Osteoblast (primary cell): ENCODE measurements at regions not wholly inside any gene's neighbourhood (a gene's known extent, or its start where the extent isn't known, plus 50 kb on each side); places are given as distances from the start of the nearest gene placed in this dataset.
"Not testable (repeated sequence)": the region's sequence is repeated elsewhere in the genome, so short reads cannot be mapped to it uniquely, and the experiment has no call there.

Source experiments
- DNase-seq: peaks from one replicate; pipeline ENCODE4 v3.0.0; 2011; ENCODE audit warnings: low spot score, mixed read lengths; ENCODE audit not compliant: insufficient read length; ENCODE audit errors: missing footprints
- H2AFZ ChIP-seq: 2 replicates; pipeline ENCODE4 v1.6.0; 2011; ENCODE audit warnings: mild to moderate bottlenecking, low read length
- H3K27ac ChIP-seq: 2 replicates; pipeline ENCODE4 v1.5.1; 2011; ENCODE audit warnings: mild to moderate bottlenecking, low read depth, low read length, moderate library complexity
- H3K27me3 ChIP-seq: 2 replicates; pipeline ENCODE4 v1.6.0; 2012; ENCODE audit warnings: mild to moderate bottlenecking, control low read depth, inconsistent platforms, low read length, moderate library complexity; ENCODE audit not compliant: insufficient read depth
- H3K36me3 ChIP-seq: 2 replicates; pipeline ENCODE4 v1.5.1; 2011; ENCODE audit warnings: mild to moderate bottlenecking, low read length, control low read depth, moderate library complexity; ENCODE audit not compliant: insufficient read depth
- H3K4me1 ChIP-seq: 2 replicates; pipeline ENCODE4 v1.5.1; 2011; ENCODE audit warnings: mild to moderate bottlenecking, low read length, control low read depth, moderate library complexity; ENCODE audit not compliant: insufficient read depth
- H3K4me2 ChIP-seq: 2 replicates; pipeline ENCODE4 v1.6.0; 2011; ENCODE audit warnings: mild to moderate bottlenecking, low read length; ENCODE audit not compliant: insufficient read depth
- H3K4me3 ChIP-seq: fragments of 200-600 bp; sonication (generic); 3 replicates; pipeline ENCODE4 v1.5.1; 2012; ENCODE audit warnings: mild to moderate bottlenecking, low read length, inconsistent platforms; ENCODE audit not compliant: insufficient read depth
- H3K79me2 ChIP-seq: 2 replicates; pipeline ENCODE4 v1.6.0; 2012; ENCODE audit warnings: mild to moderate bottlenecking, low read length, control low read depth, inconsistent platforms; ENCODE audit not compliant: insufficient read depth
- H3K9me3 ChIP-seq: 2 replicates; pipeline ENCODE4 v1.5.1; 2011; ENCODE audit warnings: low read depth, low read length, control low read depth
- H4K20me1 ChIP-seq: 2 replicates; pipeline ENCODE4 v1.6.0; 2012; ENCODE audit warnings: mild to moderate bottlenecking, low read length, control low read depth; ENCODE audit not compliant: insufficient read depth
- CTCF ChIP-seq: IDR thresholded peaks from 2 replicates; pipeline ENCODE4 v1.5.1; 2011; ENCODE audit warnings: mild to moderate bottlenecking, low read depth, low read length, moderate library complexity; ENCODE audit errors: extremely low read depth

- Histone ChIP-seq H3K4me3 (no peak overlapping the region), H3K36me3 (no peaks in the 10 kb centered on the region)
Observed at GRCh38 chr6:26186652-26187051, 99.4 kb downstream of the HFE start.

DNA sequence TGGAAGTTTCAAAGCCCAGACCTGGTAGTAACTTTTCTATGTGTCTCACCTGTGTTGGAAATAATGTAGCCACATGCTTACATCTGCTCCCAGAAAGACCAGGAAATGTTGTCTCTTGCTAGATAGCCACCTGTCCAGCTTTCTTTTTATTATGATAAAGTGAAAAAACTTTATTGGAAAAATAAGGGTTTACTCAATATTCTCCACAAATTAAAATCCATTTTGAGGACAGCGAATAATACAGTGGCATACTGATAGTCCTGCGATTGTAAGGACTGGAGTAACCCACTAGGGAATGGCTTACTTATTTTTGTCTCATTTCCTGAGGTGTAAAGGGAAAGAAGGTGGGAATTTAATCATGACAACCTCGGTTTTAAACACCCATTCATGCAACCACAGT lies 100.1 kb downstream of the HFE start:
- DNase-seq = no peak
- Histone ChIP-seq H3K4me1 (peaks cover 8% of the 10 kb centered on the region), H3K4me2 (no peak overlapping the region), H4K20me1 (no peaks in the 10 kb centered on the region), H3K36me3 (no peaks in the 10 kb centered on the region), H3K27ac (no peak overlapping the region), H3K9me3 (no peaks in the 10 kb centered on the region), H3K79me2 (no peaks in the 10 kb centered on the region), H3K4me3 (no peak overlapping the region), H2AFZ (no peak overlapping the region), H3K27me3 (no peaks in the 10 kb centered on the region)
- TF ChIP-seq CTCF = no peak

More at GRCh38 chr6:26186652-26187051, 99.4 kb downstream of the HFE start:
- H3K79me2 ChIP-seq = no peaks in the 10 kb centered on the region
- no peak overlapping the region for H2AFZ ChIP-seq
- DNase-seq = no peak
- H3K9me3 ChIP-seq = no peaks in the 10 kb centered on the region
- H3K27ac ChIP-seq = no peak overlapping the region
- H3K27me3 ChIP-seq = no peaks in the 10 kb centered on the region
- no peak for TF ChIP-seq CTCF
- H3K4me1 ChIP-seq = peaks cover 8% of the 10 kb centered on the region
- no peaks in the 10 kb centered on the region for H4K20me1 ChIP-seq
- no peak overlapping the region for H3K4me2 ChIP-seq

- peak overlapping the region; percentile 93 for H3K4me2 ChIP-seq
- H3K9me3 ChIP-seq = no peaks in the 10 kb centered on the region
- H4K20me1 ChIP-seq = no peaks in the 10 kb centered on the region
- H3K36me3 ChIP-seq = no peaks in the 10 kb centered on the region
- no peak for TF ChIP-seq CTCF
- H3K4me3 ChIP-seq = peak overlapping the region; percentile 74
- H3K4me1 ChIP-seq = peaks cover 8% of the 10 kb centered on the region
- no peaks in the 10 kb centered on the region for H3K27me3 ChIP-seq
- no peak for DNase-seq
- peak overlapping the region; percentile 81 for H3K27ac ChIP-seq
- peak overlapping the region; percentile 79 for H2AFZ ChIP-seq
- H3K79me2 ChIP-seq = no peaks in the 10 kb centered on the region
Observed at GRCh38 chr6:26187981-26188635, 100.9 kb downstream of the HFE start.

DNA sequence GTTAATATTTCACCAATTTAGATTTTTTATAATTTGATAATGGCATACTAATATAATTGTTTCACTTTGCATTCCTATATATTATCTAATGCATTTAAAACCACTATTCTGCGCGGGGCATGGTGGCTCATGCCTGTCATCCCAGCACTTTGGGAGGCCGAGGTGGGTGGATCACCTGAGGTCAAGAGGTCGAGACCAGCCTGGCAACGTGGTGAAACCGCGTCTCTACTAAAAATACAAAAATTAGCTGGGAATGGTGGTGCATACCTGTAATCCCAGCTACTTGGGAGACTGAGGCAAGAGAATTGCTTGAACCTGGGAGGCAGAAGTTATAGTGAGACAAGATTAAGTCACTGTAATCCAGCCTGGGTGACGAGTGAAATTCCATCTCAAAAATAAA lies 104.3 kb downstream of the HFE start:
- H3K4me2 ChIP-seq, H4K20me1 ChIP-seq, H3K9me3 ChIP-seq, H3K79me2 ChIP-seq, H3K27me3 ChIP-seq, DNase-seq, H3K4me3 ChIP-seq, H2AFZ ChIP-seq, H3K36me3 ChIP-seq, H3K27ac ChIP-seq: not testable (repeated sequence)
- H3K4me1 ChIP-seq = peaks cover 14% of the 10 kb centered on the region
